Sigmoid colon (tissue), 4 donors: ENCODE measurements at regions not wholly inside any gene's neighbourhood (a gene's known extent, or its start where the extent isn't known, plus 50 kb on each side); places are given as distances from the start of the nearest gene placed in this dataset.

ENCODE experiments used
- CTCF ChIP-seq, 4 experiments: fragments of 450-650 bp in 3 of 4; fragments of 200-600 bp in 1 of 4; IDR thresholded peaks; one replicate each; pipeline ENCODE4 v1.5.1; 2016 to 2019; ENCODE audit warnings: antibody characterized with exemption in 4 of 4, mild to moderate bottlenecking in 3 of 4, moderate library complexity in 2 of 4
- EP300 ChIP-seq, 4 donors: sonication (generic); formaldehyde crosslinking; IDR thresholded peaks; one replicate each; pipeline ENCODE4 v1.6.1; 2017; ENCODE audit warnings: antibody characterized with exemption in 4 of 4
- POLR2A ChIP-seq, 2 donors: fragments of 450-650 bp; IDR thresholded peaks; one replicate each; pipeline ENCODE4 v1.6.1; 2016; ENCODE audit warnings: antibody characterized with exemption in 2 of 2, mild to moderate bottlenecking in 2 of 2, moderate library complexity in 2 of 2

- no peak for TF ChIP-seq CTCF (IDR thresholded peaks at IDR 0.05)
- TF ChIP-seq EP300 (IDR thresholded peaks at IDR 0.05) = no peak
- no peak for TF ChIP-seq POLR2A (IDR thresholded peaks at IDR 0.05)
These were observed 608.5 kb downstream of the TMEM121 start for GRCh38 chr14:106134886-106135285.
